Right lobe of liver (tissue), 6 donors: ENCODE measurements at regions not wholly inside any gene's neighbourhood (a gene's known extent, or its start where the extent isn't known, plus 50 kb on each side); places are given as distances from the start of the nearest gene placed in this dataset.
"Not testable (repeated sequence)": the region's sequence is repeated elsewhere in the genome, so short reads cannot be mapped to it uniquely, and the experiment has no call there.

Experiments used
- ATAC-seq, 4 donors: fragments of 200-7000 bp; cut with Tn5 transposase; one replicate each; pipeline ENCODE4 v1.9.1; 2020; ENCODE audit warnings: mild to moderate bottlenecking in 4 of 4, moderate library complexity in 4 of 4
- DNase-seq, 3 donors: peaks; one replicate each; pipeline ENCODE4 v3.0.0-alpha.2; 2020
- H3K27ac ChIP-seq, 3 donors: fragments of 200-600 bp; one replicate each; pipeline ENCODE4 v1.8.0; 2022
- H3K27me3 ChIP-seq, 2 donors: fragments of 200-600 bp; one replicate each; pipeline ENCODE4 v1.8.0; 2022
- H3K36me3 ChIP-seq, 4 donors: fragments of 200-600 bp; sonication (generic) in 1 of 4; one replicate each; pipeline versions ENCODE4 v1.5.1 to v1.8.0; 2017 to 2022; ENCODE audit warnings: control low read depth in 1 of 4
- H3K4me1 ChIP-seq, 4 donors: fragments of 200-600 bp; sonication (generic) in 1 of 4; one replicate each; pipeline versions ENCODE4 v1.5.1 to v1.8.0; 2017 to 2022; ENCODE audit warnings: control low read depth in 1 of 4
- H3K4me3 ChIP-seq, 3 donors: fragments of 200-600 bp; one replicate each; pipeline ENCODE4 v1.8.0; 2022
- H3K9me3 ChIP-seq, 4 donors: fragments of 200-600 bp; sonication (generic) in 1 of 4; one replicate each; pipeline versions ENCODE4 v1.5.1 to v1.8.0; 2017 to 2022; ENCODE audit warnings: control low read depth in 1 of 4
- CTCF ChIP-seq, 4 donors: fragments of 200-600 bp in 3 of 4; fragments of 450-650 bp in 1 of 4; IDR thresholded peaks; one replicate each; pipeline versions ENCODE4 v1.5.1 to v1.8.0; 2016 to 2022; ENCODE audit warnings: antibody characterized with exemption in 4 of 4, mild to moderate bottlenecking in 2 of 4
- POLR2A ChIP-seq: fragments of 450-650 bp; IDR thresholded peaks from one replicate; pipeline ENCODE4 v1.6.1; 2017; ENCODE audit warnings: antibody characterized with exemption, mild to moderate bottlenecking
- WGBS: methylation state at CpG from one replicate; pipeline ENCODE4 v1.1.6; 2018; ENCODE audit warnings: low coverage, low lambda C conversion rate; ENCODE audit not compliant: insufficient coverage; ENCODE audit errors: missing lambda C conversion rate; 5-methylcytosine and 5-hydroxymethylcytosine counted together
- intact Hi-C, 2 donors: fragments of 100-400 bp; cut with DNase I; formaldehyde crosslinking; loops; one replicate each; pipeline versions ENCODE4 v1.11.2 to v1.14.1; 2022
- donor health status: DM: no; HTN: yes; CAD: no.
- donor health status: DM: no; HTN: no; CAD: no.
- donor health status: DM: no; HTN: no; CAD: no.
- donor health status: DM: no; HTN: yes; CAD: no.
- donor health status: DM: no; HTN: yes; CAD: no.

- TF ChIP-seq POLR2A (no peak), CTCF (IDR thresholded peaks at IDR 0.05) (no peak)
- Histone ChIP-seq H3K36me3 (no peaks in the 10 kb centered on the region), H3K27ac (no peak overlapping the region), H3K4me3 (no peak overlapping the region), H3K4me1 (no peaks in the 10 kb centered on the region), H3K27me3 (no peaks in the 10 kb centered on the region), H3K9me3 (no peaks in the 10 kb centered on the region)
- ATAC-seq (no peak), DNase-seq (no peak)
- WGBS = 44% methylated on average over 3 of the region's 3 CpGs
- intact Hi-C loops = no loop called here
Observed at GRCh38 chr13:85982102-85982501, 182.9 kb upstream of the SLITRK6 start.

GRCh38 chr13:85980447-85980846 is 181.2 kb upstream of the SLITRK6 start:
- H3K4me3 ChIP-seq, DNase-seq, intact Hi-C loops, H3K36me3 ChIP-seq, H3K27me3 ChIP-seq, H3K9me3 ChIP-seq, ATAC-seq, H3K4me1 ChIP-seq, H3K27ac ChIP-seq: not testable (repeated sequence)
- WGBS = 65% methylated on average over 1 of the region's 1 CpG

GRCh38 chr13:85976242-85976641 is 177.0 kb upstream of the SLITRK6 start:
- no peak overlapping the region for H3K27ac ChIP-seq
- H3K27me3 ChIP-seq = no peaks in the 10 kb centered on the region
- intact Hi-C loops = no loop called here
- ATAC-seq = no peak
- no peaks in the 10 kb centered on the region for H3K9me3 ChIP-seq
- no peak overlapping the region for H3K4me3 ChIP-seq
- no peak for DNase-seq
- no peak for TF ChIP-seq POLR2A
- TF ChIP-seq CTCF (IDR thresholded peaks at IDR 0.05) = no peak
- WGBS = 43% methylated on average over 4 of the region's 4 CpGs
- no peaks in the 10 kb centered on the region for H3K36me3 ChIP-seq
- H3K4me1 ChIP-seq = no peaks in the 10 kb centered on the region

GRCh38 chr13:85974608-85975366 is 175.6 kb upstream of the SLITRK6 start:
- H3K9me3 ChIP-seq = no peaks in the 10 kb centered on the region
- no peaks in the 10 kb centered on the region for H3K36me3 ChIP-seq
- H3K4me1 ChIP-seq = no peaks in the 10 kb centered on the region
- WGBS = 52% methylated on average over 4 of the region's 4 CpGs
- no peak overlapping the region for H3K27ac ChIP-seq
- no peaks in the 10 kb centered on the region for H3K27me3 ChIP-seq
- intact Hi-C loops = no loop called here
- ATAC-seq (no peak), DNase-seq (no peak)
- no peak overlapping the region for H3K4me3 ChIP-seq
- TF ChIP-seq POLR2A = no peak
- no peak for TF ChIP-seq CTCF (IDR thresholded peaks at IDR 0.05)

GRCh38 chr13:85970727-85971126 is 171.5 kb upstream of the SLITRK6 start:
- TF ChIP-seq CTCF (IDR thresholded peaks at IDR 0.05) = peak in 1 of 4 donors; percentile 12
- no peak for TF ChIP-seq POLR2A
- intact Hi-C loops = no loop called here
- H3K9me3 ChIP-seq = no peaks in the 10 kb centered on the region
- H3K4me3 ChIP-seq = no peak overlapping the region
- no peak for DNase-seq
- no peak for ATAC-seq
- H3K27me3 ChIP-seq = no peaks in the 10 kb centered on the region
- no peaks in the 10 kb centered on the region for H3K4me1 ChIP-seq
- no peak overlapping the region for H3K27ac ChIP-seq
- H3K36me3 ChIP-seq = no peaks in the 10 kb centered on the region
